GM08714 (cell line): ENCODE measurements at regions not wholly inside any gene's neighbourhood (a gene's known extent, or its start where the extent isn't known, plus 50 kb on each side); places are given as distances from the start of the nearest gene placed in this dataset.

Experiments used
- H3K4me3 ChIP-seq: fragments of 200-500 bp; sonication (Bioruptor generic); 2 replicates; pipeline ENCODE4 v1.5.1; 2014; ENCODE audit warnings: mild to moderate bottlenecking, low read length, inconsistent platforms
- ZNF274 ChIP-seq: IDR thresholded peaks from 2 replicates; pipeline ENCODE4 v1.6.1; 2012; ENCODE audit warnings: mild to moderate bottlenecking, low read depth, low read length

GRCh38 chr1:88169139-88169538 is 514.9 kb upstream of the PKN2 start:
- no peak overlapping the region for H3K4me3 ChIP-seq
- TF ChIP-seq ZNF274 = no peak

GRCh38 chr1:88169939-88170338 is 514.1 kb upstream of the PKN2 start:
- TF ChIP-seq ZNF274 = no peak
- H3K4me3 ChIP-seq = no peak overlapping the region

- no peak overlapping the region for H3K4me3 ChIP-seq
Measured at GRCh38 chr1:88175120-88175630, 508.9 kb upstream of the PKN2 start.

GRCh38 chr1:88175631-88176226 is 508.3 kb upstream of the PKN2 start:
- no peak overlapping the region for H3K4me3 ChIP-seq
- TF ChIP-seq ZNF274 = no peak

More at GRCh38 chr1:88175120-88175630, 508.9 kb upstream of the PKN2 start:
- no peak for TF ChIP-seq ZNF274

- no peak for TF ChIP-seq ZNF274
- H3K4me3 ChIP-seq = no peak overlapping the region
Measured at GRCh38 chr1:88179943-88180342, 504.1 kb upstream of the PKN2 start.

- no peak overlapping the region for H3K4me3 ChIP-seq
- TF ChIP-seq ZNF274 = no peak
Measured at GRCh38 chr1:88180449-88181108, 503.5 kb upstream of the PKN2 start.

- no peak for TF ChIP-seq ZNF274
- H3K4me3 ChIP-seq = no peak overlapping the region
Measured at GRCh38 chr1:88186911-88187310, 497.2 kb upstream of the PKN2 start.

- TF ChIP-seq ZNF274 = no peak
- H3K4me3 ChIP-seq = no peak overlapping the region
Measured at GRCh38 chr1:88188038-88188437, 496.0 kb upstream of the PKN2 start.

- TF ChIP-seq ZNF274 = no peak
- H3K4me3 ChIP-seq = no peak overlapping the region
Measured at GRCh38 chr1:88189525-88189924, 494.5 kb upstream of the PKN2 start.

GRCh38 chr1:88191917-88192316 is 492.2 kb upstream of the PKN2 start:
- no peak for TF ChIP-seq ZNF274
- no peak overlapping the region; the same call in 1 of the 2 replicates for H3K4me3 ChIP-seq

GRCh38 chr1:88194542-88194941 is 489.5 kb upstream of the PKN2 start:
- no peak overlapping the region for H3K4me3 ChIP-seq
- no peak for TF ChIP-seq ZNF274

- TF ChIP-seq ZNF274 = no peak
Measured at GRCh38 chr1:88200545-88200944, 483.5 kb upstream of the PKN2 start.

GRCh38 chr1:88204111-88204510 is 480.0 kb upstream of the PKN2 start:
- no peak for TF ChIP-seq ZNF274
- H3K4me3 ChIP-seq = no peak overlapping the region

More at GRCh38 chr1:88200545-88200944, 483.5 kb upstream of the PKN2 start:
- no peak overlapping the region for H3K4me3 ChIP-seq

GRCh38 chr1:88204612-88205167 is 479.4 kb upstream of the PKN2 start:
- H3K4me3 ChIP-seq = no peak overlapping the region
- TF ChIP-seq ZNF274 = no peak

GRCh38 chr1:88208389-88208788 is 475.7 kb upstream of the PKN2 start:
- TF ChIP-seq ZNF274 = no peak

GRCh38 chr1:88210103-88210787 is 473.8 kb upstream of the PKN2 start:
- no peak for TF ChIP-seq ZNF274
- no peak overlapping the region for H3K4me3 ChIP-seq

More at GRCh38 chr1:88208389-88208788, 475.7 kb upstream of the PKN2 start:
- H3K4me3 ChIP-seq = no peak overlapping the region
